DND-41 (cell line): ENCODE measurements at regions not wholly inside any gene's neighbourhood (a gene's known extent, or its start where the extent isn't known, plus 50 kb on each side); places are given as distances from the start of the nearest gene placed in this dataset.

ENCODE experiments used
- EZH2 ChIP-seq: IDR thresholded peaks from 3 replicates; pipeline ENCODE4 v1.6.1; 2012; ENCODE audit warnings: borderline replicate concordance, low read depth, mild to moderate bottlenecking, moderate library complexity, low read length, inconsistent platforms; ENCODE audit not compliant: severe bottlenecking
- TF ChIP-seq, protein P1 (sequence below): IDR thresholded peaks from 2 replicates; pipeline ENCODE4 v1.5.1; 2012; ENCODE audit warnings: borderline replicate concordance, low read length, moderate library complexity, mild to moderate bottlenecking; ENCODE audit not compliant: poor library complexity, severe bottlenecking; ENCODE audit errors: extremely low read depth

DNA sequence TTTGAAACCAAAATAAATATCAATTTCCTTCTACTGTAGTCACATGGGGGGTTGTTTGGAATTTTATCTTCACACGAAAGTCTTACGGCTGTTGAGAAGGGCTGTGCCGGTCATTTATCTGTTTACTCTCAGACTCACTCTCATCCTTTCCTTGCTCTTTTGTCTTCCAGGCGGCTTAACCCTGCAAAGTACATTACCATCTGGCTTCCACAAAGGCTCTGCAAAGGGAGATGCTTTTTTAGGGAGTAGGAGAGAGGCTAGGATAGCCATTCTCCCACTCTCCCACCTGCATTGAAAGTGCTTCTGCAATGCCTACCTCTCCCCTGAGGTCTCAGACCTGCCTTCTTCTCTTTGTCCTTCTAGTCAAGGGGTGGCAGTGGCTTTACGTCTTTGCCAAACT lies 247.6 kb downstream of the MEIS1 start:
- TF ChIP-seq, protein P1, sequence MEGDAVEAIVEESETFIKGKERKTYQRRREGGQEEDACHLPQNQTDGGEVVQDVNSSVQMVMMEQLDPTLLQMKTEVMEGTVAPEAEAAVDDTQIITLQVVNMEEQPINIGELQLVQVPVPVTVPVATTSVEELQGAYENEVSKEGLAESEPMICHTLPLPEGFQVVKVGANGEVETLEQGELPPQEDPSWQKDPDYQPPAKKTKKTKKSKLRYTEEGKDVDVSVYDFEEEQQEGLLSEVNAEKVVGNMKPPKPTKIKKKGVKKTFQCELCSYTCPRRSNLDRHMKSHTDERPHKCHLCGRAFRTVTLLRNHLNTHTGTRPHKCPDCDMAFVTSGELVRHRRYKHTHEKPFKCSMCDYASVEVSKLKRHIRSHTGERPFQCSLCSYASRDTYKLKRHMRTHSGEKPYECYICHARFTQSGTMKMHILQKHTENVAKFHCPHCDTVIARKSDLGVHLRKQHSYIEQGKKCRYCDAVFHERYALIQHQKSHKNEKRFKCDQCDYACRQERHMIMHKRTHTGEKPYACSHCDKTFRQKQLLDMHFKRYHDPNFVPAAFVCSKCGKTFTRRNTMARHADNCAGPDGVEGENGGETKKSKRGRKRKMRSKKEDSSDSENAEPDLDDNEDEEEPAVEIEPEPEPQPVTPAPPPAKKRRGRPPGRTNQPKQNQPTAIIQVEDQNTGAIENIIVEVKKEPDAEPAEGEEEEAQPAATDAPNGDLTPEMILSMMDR = no peak
- no peak for TF ChIP-seq EZH2
